ENCODE measurements at regions not wholly inside any gene's neighbourhood (a gene's known extent, or its start where the extent isn't known, plus 50 kb on each side); places are given as distances from the start of the nearest gene placed in this dataset.

DNA sequence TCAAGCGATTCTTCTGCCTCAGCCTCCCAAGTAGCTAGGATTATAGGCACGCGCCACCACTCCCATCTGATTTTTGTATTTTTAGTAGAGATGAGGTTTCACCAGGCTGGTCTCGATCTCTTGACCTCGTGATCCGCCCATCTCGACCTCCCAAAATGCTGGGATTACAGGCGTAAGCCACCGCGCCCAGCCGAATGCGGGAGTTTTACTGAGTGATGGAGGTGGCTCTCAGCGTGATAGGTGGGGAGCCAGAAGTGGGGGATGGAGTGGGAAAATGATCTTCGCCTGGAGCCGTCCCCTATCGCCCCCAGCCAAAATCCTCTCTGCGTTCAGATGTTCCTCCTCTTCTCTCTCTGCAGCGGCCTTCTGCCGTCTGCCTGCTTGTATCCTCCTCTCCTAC, 348.4 kb upstream of the NPSR1 start:
- TF ChIP-seq, protein P1, sequence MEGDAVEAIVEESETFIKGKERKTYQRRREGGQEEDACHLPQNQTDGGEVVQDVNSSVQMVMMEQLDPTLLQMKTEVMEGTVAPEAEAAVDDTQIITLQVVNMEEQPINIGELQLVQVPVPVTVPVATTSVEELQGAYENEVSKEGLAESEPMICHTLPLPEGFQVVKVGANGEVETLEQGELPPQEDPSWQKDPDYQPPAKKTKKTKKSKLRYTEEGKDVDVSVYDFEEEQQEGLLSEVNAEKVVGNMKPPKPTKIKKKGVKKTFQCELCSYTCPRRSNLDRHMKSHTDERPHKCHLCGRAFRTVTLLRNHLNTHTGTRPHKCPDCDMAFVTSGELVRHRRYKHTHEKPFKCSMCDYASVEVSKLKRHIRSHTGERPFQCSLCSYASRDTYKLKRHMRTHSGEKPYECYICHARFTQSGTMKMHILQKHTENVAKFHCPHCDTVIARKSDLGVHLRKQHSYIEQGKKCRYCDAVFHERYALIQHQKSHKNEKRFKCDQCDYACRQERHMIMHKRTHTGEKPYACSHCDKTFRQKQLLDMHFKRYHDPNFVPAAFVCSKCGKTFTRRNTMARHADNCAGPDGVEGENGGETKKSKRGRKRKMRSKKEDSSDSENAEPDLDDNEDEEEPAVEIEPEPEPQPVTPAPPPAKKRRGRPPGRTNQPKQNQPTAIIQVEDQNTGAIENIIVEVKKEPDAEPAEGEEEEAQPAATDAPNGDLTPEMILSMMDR (conservative IDR thresholded peaks at IDR 0.05; ENCODE audit: low read length): no peak
- TF ChIP-seq EZH2phosphoT487 (IDR thresholded peaks at IDR 0.05; ENCODE audit: borderline replicate concordance): no peak

Measured in Loucy (cell line).